ENCODE measurements at regions not wholly inside any gene's neighbourhood (a gene's known extent, or its start where the extent isn't known, plus 50 kb on each side); places are given as distances from the start of the nearest gene placed in this dataset.

- CTCF ChIA-PET, result no interaction called here
- no peak overlapping the region for H3K4me3 Mint-ChIP-seq
- H3K9me3 Mint-ChIP-seq (ENCODE audit: insufficient read depth), result no peaks in the 10 kb centered on the region
Measured at GRCh38 chr7:156442516-156442915, 198.1 kb upstream of the RNF32 start.

GRCh38 chr7:156440456-156440855 is 200.1 kb upstream of the RNF32 start:
- Histone ChIP-seq H2AFZ (ENCODE audit: insufficient read depth, low read depth, low read length, poor library complexity, severe bottlenecking) (no peak overlapping the region), H3K36me3 (replicated peaks in 1 of 2; ENCODE audit: control extremely low read depth in 1 of 2, control insufficient read depth in 1 of 2, extremely low read depth in 1 of 2, insufficient read depth in 2 of 2, low read length in 1 of 2) (no peaks in the 10 kb centered on the region), H3K9ac (ENCODE audit: low read length) (no peak overlapping the region), H3K4me1 (ENCODE audit: control insufficient read depth in 2 of 2, insufficient read depth in 2 of 2, low read length in 2 of 2) (no peaks in the 10 kb centered on the region), H3K4me2 (replicated peaks; ENCODE audit: low read depth, low read length, poor library complexity, severe bottlenecking) (no peak overlapping the region), H3K9me3 (ENCODE audit: control extremely low read depth in 1 of 3, control insufficient read depth in 2 of 3, insufficient read depth in 1 of 3, low read length in 2 of 3) (peaks cover 0 to 4% (median 0%) of the 10 kb centered on the region in 3 donors), H3K27ac (ENCODE audit: low read length in 2 of 2) (no peak overlapping the region), H3K79me2 (ENCODE audit: control insufficient read depth, insufficient read depth, low read length) (no peaks in the 10 kb centered on the region), H4K20me1 (ENCODE audit: control insufficient read depth, insufficient read depth, low read length, poor library complexity, severe bottlenecking) (no peaks in the 10 kb centered on the region), H3K4me3 (ENCODE audit: control extremely low read depth in 1 of 5, extremely low read depth in 1 of 5, insufficient read depth in 1 of 5, low read depth in 2 of 5, low read length in 4 of 5) (no peak overlapping the region), H3K27me3 (replicated peaks in 1 of 4; ENCODE audit: control extremely low read depth in 1 of 4, control insufficient read depth in 3 of 4, insufficient read depth in 4 of 4, low read length in 3 of 4) (no peaks in the 10 kb centered on the region)
- Mint-ChIP-seq H3K27ac (no peak overlapping the region), H3K9me3 (ENCODE audit: insufficient read depth) (no peaks in the 10 kb centered on the region), H3K27me3 (peaks cover 7% of the 10 kb centered on the region), H3K4me1 (no peaks in the 10 kb centered on the region), H3K4me3 (no peak overlapping the region)
- DNase-seq (no peak), ATAC-seq (ENCODE audit: low read depth) (no peak)
- intact Hi-C loops (cut with micrococcal nuclease), result no loop called here
- no peak for TF ChIP-seq CTCF (IDR thresholded peaks at IDR 0.05)
- no peak for TF ChIP-seq EZH2 (IDR thresholded peaks at IDR 0.05; ENCODE audit: borderline replicate concordance, insufficient read depth, low read depth, low read length, poor library complexity, severe bottlenecking)
- WGBS (ENCODE audit: insufficient coverage), result 91% methylated on average over 13 of the region's 13 CpGs
- CTCF ChIA-PET, result no interaction called here
- POLR2A ChIA-PET, result no interaction called here

More at GRCh38 chr7:156442516-156442915, 198.1 kb upstream of the RNF32 start:
- Mint-ChIP-seq H3K4me1 (no peaks in the 10 kb centered on the region), H3K27ac (no peak overlapping the region), H3K27me3 (peaks cover 7% of the 10 kb centered on the region)
- no peaks in the 10 kb centered on the region for H3K79me2 ChIP-seq (ENCODE audit: control insufficient read depth, insufficient read depth, low read length)
- TF ChIP-seq EZH2 (IDR thresholded peaks at IDR 0.05; ENCODE audit: borderline replicate concordance, insufficient read depth, low read depth, low read length, poor library complexity, severe bottlenecking), result no peak
- no peak for TF ChIP-seq CTCF (IDR thresholded peaks at IDR 0.05)
- no peaks in the 10 kb centered on the region for H3K36me3 ChIP-seq (replicated peaks in 1 of 2; ENCODE audit: control extremely low read depth in 1 of 2, control insufficient read depth in 1 of 2, extremely low read depth in 1 of 2, insufficient read depth in 2 of 2, low read length in 1 of 2)
- H3K4me3 ChIP-seq (ENCODE audit: control extremely low read depth in 1 of 5, extremely low read depth in 1 of 5, insufficient read depth in 1 of 5, low read depth in 2 of 5, low read length in 4 of 5), result no peak overlapping the region
- intact Hi-C loops (cut with micrococcal nuclease), result no loop called here
- no peak for DNase-seq
- no peaks in the 10 kb centered on the region for H3K4me1 ChIP-seq (ENCODE audit: control insufficient read depth in 2 of 2, insufficient read depth in 2 of 2, low read length in 2 of 2)
- no peaks in the 10 kb centered on the region for H4K20me1 ChIP-seq (ENCODE audit: control insufficient read depth, insufficient read depth, low read length, poor library complexity, severe bottlenecking)
- POLR2A ChIA-PET, result no interaction called here
- H3K9me3 ChIP-seq (ENCODE audit: control extremely low read depth in 1 of 3, control insufficient read depth in 2 of 3, insufficient read depth in 1 of 3, low read length in 2 of 3), result peaks cover 0 to 12% (median 0%) of the 10 kb centered on the region in 3 donors
- no peaks in the 10 kb centered on the region for H3K27me3 ChIP-seq (replicated peaks in 1 of 4; ENCODE audit: control extremely low read depth in 1 of 4, control insufficient read depth in 3 of 4, insufficient read depth in 4 of 4, low read length in 3 of 4)
- ATAC-seq (ENCODE audit: low read depth), result no peak
- H3K27ac ChIP-seq (ENCODE audit: low read length in 2 of 2), result no peak overlapping the region
- H2AFZ ChIP-seq (ENCODE audit: insufficient read depth, low read depth, low read length, poor library complexity, severe bottlenecking), result no peak overlapping the region
- H3K9ac ChIP-seq (ENCODE audit: low read length), result no peak overlapping the region
- H3K4me2 ChIP-seq (replicated peaks; ENCODE audit: low read depth, low read length, poor library complexity, severe bottlenecking), result no peak overlapping the region
- WGBS (ENCODE audit: insufficient coverage), result 53% methylated on average over 10 of the region's 10 CpGs

Data from B cell (primary cell).